Ascending aorta (tissue), 2 donors: ENCODE measurements at regions not wholly inside any gene's neighbourhood (a gene's known extent, or its start where the extent isn't known, plus 50 kb on each side); places are given as distances from the start of the nearest gene placed in this dataset.

Experiments
- DNase-seq, 2 donors: peaks; one replicate each; pipeline ENCODE4 v3.0.0-alpha.2; 2019; ENCODE audit warnings: low spot score in 2 of 2
- H3K27ac ChIP-seq, 2 donors: fragments of 200-600 bp; sonication (generic); one replicate each; pipeline ENCODE4 v1.5.1; 2016 to 2017; ENCODE audit warnings: mild to moderate bottlenecking in 1 of 2
- H3K27me3 ChIP-seq: fragments of 200-600 bp; sonication (generic); one replicate; pipeline ENCODE4 v1.5.1; 2017
- H3K36me3 ChIP-seq, 2 donors: fragments of 200-600 bp; sonication (generic); one replicate each; pipeline ENCODE4 v1.5.1; 2016
- H3K4me1 ChIP-seq, 2 donors: fragments of 200-600 bp; sonication (generic); one replicate each; pipeline ENCODE4 v1.5.1; 2016 to 2017; ENCODE audit warnings: mild to moderate bottlenecking in 1 of 2
- H3K4me3 ChIP-seq, 2 donors: fragments of 200-600 bp; sonication (generic); one replicate each; pipeline ENCODE4 v1.5.1; 2016 to 2017; ENCODE audit warnings: mild to moderate bottlenecking in 1 of 2
- H3K9me3 ChIP-seq, 2 donors: fragments of 200-600 bp; sonication (generic); one replicate each; pipeline ENCODE4 v1.5.1; 2016
- CTCF ChIP-seq, 3 experiments: fragments of 200-600 bp in 2 of 3; fragments of 450-650 bp in 1 of 3; sonication (generic) in 2 of 3; IDR thresholded peaks; one replicate each; pipeline ENCODE4 v1.5.1; 2016 to 2019; ENCODE audit warnings: antibody characterized with exemption in 3 of 3, mild to moderate bottlenecking in 1 of 3, moderate library complexity in 1 of 3
- intact Hi-C: fragments of 100-400 bp; cut with DNase I; formaldehyde crosslinking; loops from one replicate; pipeline ENCODE4 v1.15.1; 2023

DNA sequence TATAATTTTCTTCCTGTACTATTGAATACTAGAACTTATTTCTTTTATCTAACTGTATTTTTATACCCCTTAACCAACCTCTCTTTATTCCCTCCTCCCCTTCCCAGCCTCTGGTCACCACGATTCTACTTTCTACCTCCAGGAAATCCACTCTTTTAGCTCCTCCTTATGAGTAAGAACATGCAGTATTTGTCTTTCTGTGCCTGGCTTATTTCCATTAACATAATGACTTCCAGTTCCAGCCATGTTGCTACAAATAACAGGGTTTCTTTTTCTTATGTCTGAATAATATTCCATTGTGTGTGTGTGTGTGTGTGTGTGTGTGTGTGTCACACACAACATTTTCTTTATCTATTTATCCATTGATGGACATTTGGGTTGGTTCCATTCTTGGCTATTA lies 152.3 kb upstream of the OLIG3 start:
- H3K27ac ChIP-seq: no peak overlapping the region
- no peak for TF ChIP-seq CTCF (IDR thresholded peaks at IDR 0.05)
- no peaks in the 10 kb centered on the region for H3K36me3 ChIP-seq
- no peak overlapping the region for H3K4me3 ChIP-seq
- H3K27me3 ChIP-seq: no peaks in the 10 kb centered on the region
- no peaks in the 10 kb centered on the region for H3K9me3 ChIP-seq
- no peaks in the 10 kb centered on the region for H3K4me1 ChIP-seq
- DNase-seq: no peak
- intact Hi-C loops: no loop called here

- H3K4me1 ChIP-seq: no peaks in the 10 kb centered on the region
- no peaks in the 10 kb centered on the region for H3K9me3 ChIP-seq
- intact Hi-C loops: no loop called here
- H3K27ac ChIP-seq: no peak overlapping the region
- DNase-seq: no peak
- TF ChIP-seq CTCF (IDR thresholded peaks at IDR 0.05): no peak
- no peaks in the 10 kb centered on the region for H3K36me3 ChIP-seq
- H3K4me3 ChIP-seq: no peak overlapping the region
- no peaks in the 10 kb centered on the region for H3K27me3 ChIP-seq
Measured at GRCh38 chr6:137647762-137648447, 153.7 kb upstream of the OLIG3 start.

DNA sequence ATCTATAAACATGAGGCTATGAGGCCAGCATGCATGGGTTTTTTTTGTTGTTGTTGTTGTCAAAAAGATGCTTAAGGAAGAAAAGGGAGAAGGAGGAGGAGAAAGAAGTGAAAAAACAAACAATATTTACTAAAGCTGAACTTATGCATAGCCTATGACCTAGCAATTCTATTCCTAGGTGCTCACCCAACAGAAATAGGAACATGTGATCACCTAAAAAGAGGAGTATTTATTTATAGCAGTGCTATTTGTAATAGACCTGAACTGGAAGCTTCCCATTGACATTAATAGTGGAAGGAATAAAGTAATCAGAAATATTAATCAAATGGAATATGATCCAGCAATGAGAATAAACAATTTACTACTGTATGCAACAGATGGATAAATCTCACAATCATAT lies 156.5 kb upstream of the OLIG3 start:
- Histone ChIP-seq H3K36me3 (no peaks in the 10 kb centered on the region), H3K4me3 (no peak overlapping the region), H3K4me1 (no peaks in the 10 kb centered on the region), H3K9me3 (peaks cover 0 to 18% of the 10 kb centered on the region in 2 donors), H3K27me3 (no peaks in the 10 kb centered on the region), H3K27ac (no peak overlapping the region)
- intact Hi-C loops: no loop called here
- DNase-seq: no peak
- TF ChIP-seq CTCF (IDR thresholded peaks at IDR 0.05): no peak

- DNase-seq: no peak
- Histone ChIP-seq H3K4me1 (no peaks in the 10 kb centered on the region), H3K9me3 (peaks cover 0 to 18% of the 10 kb centered on the region in 2 donors), H3K27ac (no peak overlapping the region), H3K36me3 (no peaks in the 10 kb centered on the region), H3K27me3 (no peaks in the 10 kb centered on the region), H3K4me3 (no peak overlapping the region)
- TF ChIP-seq CTCF (IDR thresholded peaks at IDR 0.05): no peak
- intact Hi-C loops: no loop called here
Measured at GRCh38 chr6:137651178-137651577, 157.0 kb upstream of the OLIG3 start.

DNA sequence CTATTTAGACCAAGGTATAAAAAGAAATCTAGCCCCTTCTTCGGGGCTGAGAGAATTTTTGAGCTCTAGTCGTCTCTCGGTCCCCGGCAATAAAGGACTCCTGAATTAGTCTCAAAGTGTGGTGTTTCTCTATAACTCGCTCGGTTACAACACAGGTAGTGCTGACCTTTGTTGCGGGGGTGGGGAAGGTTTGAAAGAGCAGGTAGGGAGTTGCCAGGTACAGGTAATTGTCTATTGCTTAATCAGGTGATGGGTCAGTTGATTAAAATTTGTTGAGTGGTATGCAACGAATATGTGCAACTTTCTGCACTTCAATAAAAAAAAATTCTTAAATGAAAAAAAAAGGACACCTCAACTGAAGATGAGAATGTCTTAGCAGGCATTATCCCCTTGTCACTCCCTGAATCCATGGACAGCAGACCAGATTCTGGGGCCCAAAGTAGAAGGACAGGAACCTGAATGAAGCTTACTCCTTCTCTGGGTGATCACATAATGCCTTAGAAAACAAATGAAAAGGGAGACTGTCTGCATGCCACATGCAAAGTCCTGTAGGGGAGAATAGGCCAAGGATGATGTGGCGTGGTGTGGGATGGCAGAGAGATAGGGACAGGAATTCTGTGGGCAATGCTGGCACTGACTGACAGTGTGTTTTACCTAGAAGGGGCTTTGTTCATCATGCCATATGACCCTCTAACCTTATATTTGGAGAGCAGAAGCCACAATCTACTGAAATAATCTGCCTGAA lies 157.6 kb upstream of the OLIG3 start:
- intact Hi-C loops: no loop called here
- no peak for DNase-seq
- no peaks in the 10 kb centered on the region for H3K4me1 ChIP-seq
- no peak overlapping the region for H3K27ac ChIP-seq
- no peaks in the 10 kb centered on the region for H3K27me3 ChIP-seq
- no peaks in the 10 kb centered on the region for H3K36me3 ChIP-seq
- no peak for TF ChIP-seq CTCF (IDR thresholded peaks at IDR 0.05)
- H3K4me3 ChIP-seq: no peak overlapping the region
- peaks cover 0 to 18% of the 10 kb centered on the region in 2 donors for H3K9me3 ChIP-seq
